K562 (cell line): ENCODE measurements at regions not wholly inside any gene's neighbourhood (a gene's known extent, or its start where the extent isn't known, plus 50 kb on each side); places are given as distances from the start of the nearest gene placed in this dataset.

ENCODE experiments used
- ATAC-seq: fragments of 200-7000 bp; cut with Tn5 transposase; 3 replicates; pipeline ENCODE4 v1.9.1; 2020; ENCODE audit warnings: moderate library complexity
- BruUV-seq: library from RNA; stranded (reverse); fragments of 400-500 nt; replicated peaks from 2 replicates; lab custom pipeline; 2021; lab: Mats Ljungman, UMichigan
- CTCF ChIA-PET: fragments of 300-600 bp; formaldehyde crosslinking; extraction: SDS; loops from one replicate; lab custom pipeline; 2021; ENCODE audit warnings: low intra/inter-chr PET ratio; lab: Yijun Ruan, JAX
- POLR2A ChIA-PET: fragments of 300-600, 350-650 bp; sonication (Branson Sonifier 250); formaldehyde crosslinking; extraction: SDS; loops from one replicate; lab custom pipeline; 2021; ENCODE audit warnings: antibody characterized with exemption, inconsistent platforms; lab: Yijun Ruan, JAX
- DNase-seq, 4 experiments: peaks; one replicate each; pipeline versions ENCODE4 v3.0.0 to v3.0.0-alpha.2; 2011 to 2018; ENCODE audit warnings: low spot score in 3 of 4, mixed read lengths in 3 of 4; ENCODE audit errors: extremely low read depth in 1 of 4
- FAIRE-seq: peaks from 2 replicates; lab custom pipeline; 2011; peaks lifted over from hg19 to GRCh38; lab: Jason Lieb, UNC
- H2AFZ ChIP-seq: 2 replicates; pipeline ENCODE4 v1.6.0; 2011; ENCODE audit warnings: low read depth, low read length, control low read depth, inconsistent platforms
- H3K27ac ChIP-seq: fragments of 200-600 bp; 3 replicates; pipeline ENCODE4 v1.8.0; 2011; ENCODE audit warnings: low read depth, mild to moderate bottlenecking, control low read depth, inconsistent platforms, low read length, moderate library complexity, mixed read lengths; ENCODE audit errors: extremely low read depth
- H3K27me3 ChIP-seq, 2 experiments: fragments of 300-600 bp in 1 of 2; 2 replicates in 1 of 2; 3 replicates in 1 of 2; pipeline versions ENCODE4 v1.6.0 to v1.8.0; 2011; ENCODE audit warnings: inconsistent platforms in 2 of 2, low read length in 2 of 2, mild to moderate bottlenecking in 1 of 2, mixed read lengths in 1 of 2, moderate library complexity in 1 of 2; ENCODE audit not compliant: control insufficient read depth in 2 of 2, insufficient read depth in 2 of 2
- H3K36me3 ChIP-seq: fragments of 300-600 bp; 3 replicates; pipeline ENCODE4 v1.8.0; 2011; ENCODE audit warnings: mild to moderate bottlenecking, low read length, inconsistent platforms; ENCODE audit not compliant: control insufficient read depth, insufficient read depth
- H3K4me1 ChIP-seq, 2 experiments: fragments of 200-600 bp in 1 of 2; replicated peaks in 1 of 2; 2 replicates in 1 of 2; 3 replicates in 1 of 2; pipeline versions ENCODE4 v1.5.1 to v1.8.0; 2011; ENCODE audit warnings: inconsistent platforms in 2 of 2, low read length in 2 of 2, mild to moderate bottlenecking in 1 of 2, mixed read lengths in 1 of 2, moderate library complexity in 1 of 2; ENCODE audit not compliant: control insufficient read depth in 2 of 2, insufficient read depth in 2 of 2
- H3K4me2 ChIP-seq: 2 replicates; pipeline ENCODE4 v1.6.1; 2011; ENCODE audit warnings: low read length, control low read depth, inconsistent platforms, mixed read lengths; ENCODE audit not compliant: insufficient read depth
- H3K4me3 ChIP-seq: fragments of 200-600 bp; sonication (generic), shearing (Covaris generic); 2 replicates; pipeline ENCODE4 v1.5.1; 2016; ENCODE audit warnings: control low read depth, inconsistent platforms
- H3K79me2 ChIP-seq: fragments of 200-600 bp; 3 replicates; pipeline ENCODE4 v1.8.0; 2011; ENCODE audit warnings: low read length, inconsistent platforms; ENCODE audit not compliant: control insufficient read depth, insufficient read depth
- H3K9ac ChIP-seq, 2 experiments: 2 replicates each; pipeline versions ENCODE4 v1.6.0 to v1.6.1; 2011; ENCODE audit warnings: low read depth in 2 of 2, low read length in 2 of 2, control low read depth in 1 of 2, inconsistent platforms in 1 of 2, mild to moderate bottlenecking in 1 of 2, mixed read lengths in 1 of 2; ENCODE audit not compliant: insufficient read depth in 1 of 2
- H3K9me1 ChIP-seq: one replicate; pipeline ENCODE4 v1.6.0; 2011; ENCODE audit warnings: inconsistent platforms, mild to moderate bottlenecking, low read length, moderate library complexity; ENCODE audit not compliant: control insufficient read depth, insufficient read depth
- H3K9me3 ChIP-seq: replicated peaks from 2 replicates; pipeline ENCODE4 v1.5.1; 2011; ENCODE audit warnings: low read depth, low read length, inconsistent platforms; ENCODE audit not compliant: control insufficient read depth, insufficient read depth
- H4K20me1 ChIP-seq: replicated peaks from 2 replicates; pipeline ENCODE4 v1.6.1; 2011; ENCODE audit warnings: low read length, inconsistent platforms, mixed read lengths; ENCODE audit not compliant: control insufficient read depth, insufficient read depth
- BRD9 ChIP-seq: fragments of 450-650 bp; IDR thresholded peaks from 2 replicates; pipeline ENCODE4 v1.6.1; 2018; ENCODE audit warnings: low read depth; ENCODE audit not compliant: partially characterized antibody
- CHCHD3 ChIP-seq: fragments of 250-450 bp; sonication (Bioruptor Pico); IDR thresholded peaks from 2 replicates; pipeline ENCODE4 v2.1.2; 2022; ENCODE audit warnings: mild to moderate bottlenecking
- IRF2 ChIP-seq: sonication (generic); formaldehyde crosslinking; IDR thresholded peaks from 2 replicates; pipeline ENCODE4 v1.8.1; 2022; ENCODE audit warnings: mild to moderate bottlenecking, missing genetic modification reagents
- MBD2 ChIP-seq: sonication (generic); IDR thresholded peaks from 2 replicates; pipeline ENCODE4 v1.6.1; 2016; ENCODE audit warnings: low read depth, borderline replicate concordance
- NCOA2 ChIP-seq, 2 experiments: fragments of 450-650 bp; IDR thresholded peaks; 2 replicates each; pipeline ENCODE4 v1.6.1; 2018; ENCODE audit warnings: mild to moderate bottlenecking in 2 of 2, moderate library complexity in 1 of 2; ENCODE audit not compliant: partially characterized antibody in 2 of 2
- NFATC3 ChIP-seq: fragments of 450-650 bp; IDR thresholded peaks from 2 replicates; pipeline ENCODE4 v1.6.1; 2017; ENCODE audit warnings: mild to moderate bottlenecking
- U2AF1 ChIP-seq: fragments of 200-400 bp; formaldehyde crosslinking; optimal IDR thresholded peaks from 2 replicates; pipeline ENCODE3; 2017; ENCODE audit warnings: mild to moderate bottlenecking, low read depth, low read length, moderate library complexity
- ZNF175 ChIP-seq: fragments of 200-800 bp; sonication (Bioruptor generic); IDR thresholded peaks from 2 replicates; pipeline ENCODE4 v1.6.1; 2016; ENCODE audit warnings: low read depth, mild to moderate bottlenecking, missing genetic modification characterization, missing compliant biosample characterization
- ZNF3 ChIP-seq: fragments of 250-450 bp; sonication (Bioruptor Pico); IDR thresholded peaks from 2 replicates; pipeline ENCODE4 v1.5.0; 2021; ENCODE audit warnings: mild to moderate bottlenecking, moderate library complexity
- ZNF431 ChIP-seq: sonication (generic); formaldehyde crosslinking; IDR thresholded peaks from 2 replicates; pipeline ENCODE4 v1.8.0; 2022; ENCODE audit warnings: mild to moderate bottlenecking, missing genetic modification reagents
- ZNF57 ChIP-seq: fragments of 450-650 bp; formaldehyde crosslinking; IDR thresholded peaks from 2 replicates; pipeline ENCODE4 v1.4.0; 2020; ENCODE audit warnings: mild to moderate bottlenecking, moderate library complexity
- WGBS: fragments of 100-300 bp; shearing (Covaris generic); methylation state at CpG from one replicate; pipeline ENCODE4 v1.1.6; 2016; ENCODE audit warnings: low coverage, mixed read lengths; ENCODE audit not compliant: insufficient coverage; ENCODE audit errors: missing lambda C conversion rate; 5-methylcytosine and 5-hydroxymethylcytosine counted together
- in situ Hi-C: fragments of 300-500 bp; cut with MboI; formaldehyde crosslinking; loops from 4 replicates; pipeline ENCODE4 v1.15.0; 2018; ENCODE audit warnings: inconsistent platforms, mixed read lengths
- intact Hi-C: fragments of 100-400 bp; cut with micrococcal nuclease; formaldehyde crosslinking; loops from 2 replicates; pipeline ENCODE4 v1.14.2; 2022
- TF ChIP-seq, protein P1 (sequence below): fragments of 450-650 bp; conservative IDR thresholded peaks from 2 replicates; pipeline ENCODE4 v1.6.1; 2016; ENCODE audit warnings: missing genetic modification characterization, low read depth, mild to moderate bottlenecking, control low read depth, missing compliant biosample characterization
- TF ChIP-seq, protein P2 (sequence below): fragments of 250-450 bp; sonication (Bioruptor Pico); IDR thresholded peaks from 2 replicates; pipeline ENCODE4 v1.5.0; 2021; ENCODE audit warnings: mild to moderate bottlenecking, borderline replicate concordance
- TF ChIP-seq, protein P3 (sequence below): IDR thresholded peaks from 3 replicates; pipeline ENCODE4 v1.6.1; 2011; ENCODE audit warnings: borderline replicate concordance, mild to moderate bottlenecking; ENCODE audit not compliant: insufficient read length, insufficient read depth

DNA sequence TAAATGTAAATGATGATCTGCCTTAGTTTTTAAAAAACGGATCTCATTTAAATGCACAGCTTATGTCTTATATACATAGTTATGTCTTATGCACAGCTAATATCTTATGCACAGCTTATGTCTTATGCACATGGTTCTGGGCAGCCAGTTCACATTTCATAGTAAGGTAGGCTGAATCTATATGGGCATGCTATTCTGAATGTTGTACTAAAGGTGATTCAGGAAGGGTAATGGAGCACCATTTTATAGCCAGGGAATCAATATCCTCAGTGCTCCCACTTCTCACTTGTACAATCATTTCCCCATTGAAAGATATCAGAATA, 77.9 kb upstream of the MID1 start:
- ChIA-PET CTCF (no interaction called here), POLR2A (no interaction called here)
- DNase-seq = no peak
- TF ChIP-seq, protein P1, sequence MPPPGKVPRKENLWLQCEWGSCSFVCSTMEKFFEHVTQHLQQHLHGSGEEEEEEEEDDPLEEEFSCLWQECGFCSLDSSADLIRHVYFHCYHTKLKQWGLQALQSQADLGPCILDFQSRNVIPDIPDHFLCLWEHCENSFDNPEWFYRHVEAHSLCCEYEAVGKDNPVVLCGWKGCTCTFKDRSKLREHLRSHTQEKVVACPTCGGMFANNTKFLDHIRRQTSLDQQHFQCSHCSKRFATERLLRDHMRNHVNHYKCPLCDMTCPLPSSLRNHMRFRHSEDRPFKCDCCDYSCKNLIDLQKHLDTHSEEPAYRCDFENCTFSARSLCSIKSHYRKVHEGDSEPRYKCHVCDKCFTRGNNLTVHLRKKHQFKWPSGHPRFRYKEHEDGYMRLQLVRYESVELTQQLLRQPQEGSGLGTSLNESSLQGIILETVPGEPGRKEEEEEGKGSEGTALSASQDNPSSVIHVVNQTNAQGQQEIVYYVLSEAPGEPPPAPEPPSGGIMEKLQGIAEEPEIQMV (tag) = no peak
- no peak for TF ChIP-seq ZNF431
- no peak for TF ChIP-seq ZNF175 (CRISPR knock-in tag)
- TF ChIP-seq NFATC3 = no peak
- no peak for TF ChIP-seq NCOA2 (IDR thresholded peaks at IDR 0.05; ENCODE audit: partially characterized antibody in 2 of 2)
- TF ChIP-seq ZNF3 (CRISPR knock-in tag) = no peak
- TF ChIP-seq U2AF1 = no peak
- TF ChIP-seq BRD9 = no peak
- TF ChIP-seq ZNF57 (CRISPR knock-in tag) = no peak
- TF ChIP-seq IRF2 = no peak
- TF ChIP-seq CHCHD3 (CRISPR knock-in tag) = no peak
- TF ChIP-seq MBD2 = no peak
- TF ChIP-seq, protein P2, sequence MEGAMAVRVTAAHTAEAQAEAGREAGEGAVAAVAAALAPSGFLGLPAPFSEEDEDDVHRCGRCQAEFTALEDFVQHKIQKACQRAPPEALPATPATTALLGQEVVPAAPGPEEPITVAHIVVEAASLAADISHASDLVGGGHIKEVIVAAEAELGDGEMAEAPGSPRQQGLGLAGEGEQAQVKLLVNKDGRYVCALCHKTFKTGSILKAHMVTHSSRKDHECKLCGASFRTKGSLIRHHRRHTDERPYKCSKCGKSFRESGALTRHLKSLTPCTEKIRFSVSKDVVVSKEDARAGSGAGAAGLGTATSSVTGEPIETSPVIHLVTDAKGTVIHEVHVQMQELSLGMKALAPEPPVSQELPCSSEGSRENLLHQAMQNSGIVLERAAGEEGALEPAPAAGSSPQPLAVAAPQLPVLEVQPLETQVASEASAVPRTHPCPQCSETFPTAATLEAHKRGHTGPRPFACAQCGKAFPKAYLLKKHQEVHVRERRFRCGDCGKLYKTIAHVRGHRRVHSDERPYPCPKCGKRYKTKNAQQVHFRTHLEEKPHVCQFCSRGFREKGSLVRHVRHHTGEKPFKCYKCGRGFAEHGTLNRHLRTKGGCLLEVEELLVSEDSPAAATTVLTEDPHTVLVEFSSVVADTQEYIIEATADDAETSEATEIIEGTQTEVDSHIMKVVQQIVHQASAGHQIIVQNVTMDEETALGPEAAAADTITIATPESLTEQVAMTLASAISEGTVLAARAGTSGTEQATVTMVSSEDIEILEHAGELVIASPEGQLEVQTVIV (CRISPR knock-in tag) = no peak
- TF ChIP-seq, protein P3, sequence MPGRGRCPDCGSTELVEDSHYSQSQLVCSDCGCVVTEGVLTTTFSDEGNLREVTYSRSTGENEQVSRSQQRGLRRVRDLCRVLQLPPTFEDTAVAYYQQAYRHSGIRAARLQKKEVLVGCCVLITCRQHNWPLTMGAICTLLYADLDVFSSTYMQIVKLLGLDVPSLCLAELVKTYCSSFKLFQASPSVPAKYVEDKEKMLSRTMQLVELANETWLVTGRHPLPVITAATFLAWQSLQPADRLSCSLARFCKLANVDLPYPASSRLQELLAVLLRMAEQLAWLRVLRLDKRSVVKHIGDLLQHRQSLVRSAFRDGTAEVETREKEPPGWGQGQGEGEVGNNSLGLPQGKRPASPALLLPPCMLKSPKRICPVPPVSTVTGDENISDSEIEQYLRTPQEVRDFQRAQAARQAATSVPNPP = no peak
- no peaks in the 10 kb centered on the region for H3K27me3 ChIP-seq
- no peak overlapping the region for H3K4me2 ChIP-seq
- H3K9ac ChIP-seq = no peak overlapping the region
- H2AFZ ChIP-seq = no peak overlapping the region
- intact Hi-C loops = no loop called here
- no peak overlapping the region for H3K4me3 ChIP-seq
- no TSS peak for BruUV-seq
- ATAC-seq = no peak
- no peak overlapping the region for H3K27ac ChIP-seq
- H3K79me2 ChIP-seq = no peaks in the 10 kb centered on the region
- no peaks in the 10 kb centered on the region for H3K36me3 ChIP-seq
- no peak for FAIRE-seq
- no peaks in the 10 kb centered on the region for H3K4me1 ChIP-seq
- in situ Hi-C loops = no loop called here
- H3K9me3 ChIP-seq = no peaks in the 10 kb centered on the region
- WGBS = 0% methylated on average over 1 of the region's 1 CpG
- no peaks in the 10 kb centered on the region for H4K20me1 ChIP-seq
- H3K9me1 ChIP-seq = no peaks in the 10 kb centered on the region
